WTC11 (cell line): ENCODE measurements at regions not wholly inside any gene's neighbourhood (a gene's known extent, or its start where the extent isn't known, plus 50 kb on each side); places are given as distances from the start of the nearest gene placed in this dataset.

Experiments used
- ATF3 ChIP-seq: sonication (generic); formaldehyde crosslinking; conservative IDR thresholded peaks from 2 replicates; pipeline ENCODE4 v1.8.1; 2022; ENCODE audit warnings: mild to moderate bottlenecking, missing genetic modification reagents
- PREB ChIP-seq: sonication (generic); formaldehyde crosslinking; IDR thresholded peaks from 2 replicates; pipeline ENCODE4 v1.8.1; 2022; ENCODE audit warnings: mild to moderate bottlenecking, missing genetic modification reagents, moderate library complexity, borderline replicate concordance

- TF ChIP-seq ATF3 (CRISPR knock-in tag), result no peak
- TF ChIP-seq PREB, result no peak
These were observed 147.0 kb upstream of the ZNF32 start for GRCh38 chr10:43795639-43796038.
